Endothelial cell (in vitro differentiated cells): ENCODE measurements at regions not wholly inside any gene's neighbourhood (a gene's known extent, or its start where the extent isn't known, plus 50 kb on each side); places are given as distances from the start of the nearest gene placed in this dataset.

Source experiments
- DNase-seq: peaks from one replicate; pipeline ENCODE4 v3.0.0; 2021; ENCODE audit warnings: low spot score
- H3K27ac Mint-ChIP-seq: one replicate; pipeline ENCODE4 v1.8.0; 2021; ENCODE audit warnings: mixed read lengths, inconsistent platforms; ENCODE audit not compliant: unreplicated experiment
- H3K27me3 Mint-ChIP-seq: one replicate; pipeline ENCODE4 v1.8.0; 2021; ENCODE audit warnings: mild to moderate bottlenecking, moderate library complexity, mixed read lengths, inconsistent platforms; ENCODE audit not compliant: unreplicated experiment
- H3K36me3 Mint-ChIP-seq: one replicate; pipeline ENCODE4 v1.8.0; 2021; ENCODE audit warnings: mild to moderate bottlenecking, low read depth, mixed read lengths, inconsistent platforms; ENCODE audit not compliant: unreplicated experiment
- H3K4me1 Mint-ChIP-seq: one replicate; pipeline ENCODE4 v1.8.0; 2021; ENCODE audit warnings: mild to moderate bottlenecking, mixed read lengths, inconsistent platforms; ENCODE audit not compliant: unreplicated experiment
- H3K4me3 Mint-ChIP-seq: one replicate; pipeline ENCODE4 v1.8.0; 2021; ENCODE audit warnings: mild to moderate bottlenecking, mixed read lengths, inconsistent platforms; ENCODE audit not compliant: unreplicated experiment
- H3K9me3 Mint-ChIP-seq: one replicate; pipeline ENCODE4 v1.8.0; 2021; ENCODE audit warnings: mixed read lengths, inconsistent platforms; ENCODE audit not compliant: unreplicated experiment
- CTCF ChIP-seq: fragments of 200-600 bp; sonication (generic); IDR thresholded peaks from one replicate; pipeline ENCODE4 v1.5.0; 2021; ENCODE audit warnings: antibody characterized with exemption; ENCODE audit not compliant: unreplicated experiment

GRCh38 chr1:209106861-209107260, 476.7 kb upstream of the CAMK1G start:
- Mint-ChIP-seq H3K9me3 (no peaks in the 10 kb centered on the region), H3K27me3 (peaks cover 3% of the 10 kb centered on the region), H3K4me1 (no peaks in the 10 kb centered on the region), H3K36me3 (no peaks in the 10 kb centered on the region), H3K27ac (no peak overlapping the region), H3K4me3 (no peak overlapping the region)
- no peak for DNase-seq
- TF ChIP-seq CTCF: no peak

DNA sequence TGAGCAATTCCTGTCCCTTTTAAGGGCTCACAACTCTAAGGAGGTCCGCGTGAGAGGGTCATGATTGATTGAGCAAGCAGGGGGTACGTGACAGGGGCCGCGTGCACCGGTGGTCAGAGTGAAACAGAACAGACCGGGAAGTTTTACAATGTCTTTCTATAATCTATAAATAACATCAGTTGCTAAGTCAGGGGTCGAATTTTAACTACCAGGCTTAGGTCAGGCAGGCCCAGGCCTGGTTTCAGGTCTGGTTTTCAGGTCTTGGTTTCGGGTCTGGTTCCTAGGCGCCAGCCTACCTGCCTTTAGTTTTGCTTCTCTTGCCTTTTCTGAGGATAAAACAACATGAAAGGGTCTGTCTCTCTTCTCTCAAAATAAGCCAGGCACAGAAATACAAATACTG, 476.0 kb upstream of the CAMK1G start:
- H3K27ac Mint-ChIP-seq: no peak overlapping the region
- peaks cover 3% of the 10 kb centered on the region for H3K27me3 Mint-ChIP-seq
- no peak overlapping the region for H3K4me3 Mint-ChIP-seq
- H3K9me3 Mint-ChIP-seq: no peaks in the 10 kb centered on the region
- no peaks in the 10 kb centered on the region for H3K36me3 Mint-ChIP-seq
- no peak for DNase-seq
- H3K4me1 Mint-ChIP-seq: no peaks in the 10 kb centered on the region
- no peak for TF ChIP-seq CTCF

DNA sequence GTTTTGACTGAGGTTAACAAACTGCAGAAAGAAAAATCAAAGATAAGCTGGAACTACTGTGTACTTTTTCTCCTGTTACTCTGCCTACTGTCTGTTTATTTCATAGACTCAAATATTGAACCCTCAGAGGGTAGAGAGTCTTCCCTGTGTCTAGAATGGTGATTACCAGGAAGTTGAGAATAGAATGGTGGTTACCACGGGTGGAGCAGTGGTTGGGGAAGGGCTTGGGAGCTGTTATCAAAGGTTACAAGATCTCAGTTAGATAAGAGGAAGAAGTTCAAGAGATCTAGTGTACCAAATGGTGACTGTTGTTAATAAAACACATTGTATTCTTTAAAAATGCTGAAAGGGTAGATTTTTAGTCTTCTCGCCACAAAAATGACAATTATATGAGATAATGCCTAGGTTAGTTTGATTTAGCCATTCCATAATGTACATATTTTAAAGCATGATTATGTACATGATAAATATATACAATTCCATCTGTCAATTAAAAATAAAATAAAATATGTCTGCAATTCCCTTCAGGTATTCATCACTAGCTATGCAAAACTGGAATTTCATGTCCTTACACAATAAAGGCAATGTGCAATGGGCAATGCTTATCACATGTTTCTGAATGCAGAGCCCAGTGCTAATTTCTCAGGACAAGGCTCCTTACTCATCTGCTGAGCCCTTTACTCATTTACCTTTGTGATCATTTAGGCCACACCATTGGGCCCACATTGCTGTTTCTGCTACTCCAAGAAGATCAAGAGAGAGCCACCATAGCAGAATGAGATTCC, 474.3 kb upstream of the CAMK1G start:
- Mint-ChIP-seq H3K9me3 (no peaks in the 10 kb centered on the region), H3K4me3 (no peak overlapping the region), H3K36me3 (no peaks in the 10 kb centered on the region), H3K27ac (no peak overlapping the region), H3K4me1 (no peaks in the 10 kb centered on the region), H3K27me3 (peaks cover 4% of the 10 kb centered on the region)
- TF ChIP-seq CTCF: no peak
- DNase-seq: no peak

GRCh38 chr1:209113521-209113920, 470.0 kb upstream of the CAMK1G start:
- Mint-ChIP-seq H3K4me3 (no peak overlapping the region), H3K27ac (no peak overlapping the region), H3K36me3 (no peaks in the 10 kb centered on the region), H3K27me3 (peaks cover 4% of the 10 kb centered on the region), H3K9me3 (no peaks in the 10 kb centered on the region), H3K4me1 (no peaks in the 10 kb centered on the region)
- no peak for TF ChIP-seq CTCF
- no peak for DNase-seq

GRCh38 chr1:209116705-209117104, 466.8 kb upstream of the CAMK1G start:
- Mint-ChIP-seq H3K27ac (no peak overlapping the region), H3K9me3 (no peaks in the 10 kb centered on the region), H3K27me3 (peaks cover 2% of the 10 kb centered on the region), H3K36me3 (no peaks in the 10 kb centered on the region), H3K4me3 (no peak overlapping the region), H3K4me1 (no peaks in the 10 kb centered on the region)
- no peak for TF ChIP-seq CTCF
- DNase-seq: no peak
